ENCODE measurements at regions not wholly inside any gene's neighbourhood (a gene's known extent, or its start where the extent isn't known, plus 50 kb on each side); places are given as distances from the start of the nearest gene placed in this dataset.
"Not testable (repeated sequence)": the region's sequence is repeated elsewhere in the genome, so short reads cannot be mapped to it uniquely, and the experiment has no call there.

- no peak for DNase-seq (ENCODE audit: low spot score)
Observed at GRCh38 chr9:110093871-110094270, 114.1 kb downstream of the C9orf152 start.

- peak; percentile 34 for DNase-seq (ENCODE audit: low spot score)
Observed at GRCh38 chr9:110095161-110095595, 112.8 kb downstream of the C9orf152 start.

GRCh38 chr9:110095776-110096175 lies 112.2 kb downstream of the C9orf152 start:
- DNase-seq (ENCODE audit: low spot score) = no peak

- not testable (repeated sequence) for DNase-seq (ENCODE audit: low spot score)
Observed at GRCh38 chr9:110096674-110097073, 111.3 kb downstream of the C9orf152 start.

- DNase-seq (ENCODE audit: low spot score) = peak; percentile 11
Observed at GRCh38 chr9:110099236-110100095, 108.5 kb downstream of the C9orf152 start.

GRCh38 chr9:110101531-110102161 lies 106.3 kb downstream of the C9orf152 start:
- DNase-seq (ENCODE audit: low spot score) = no peak

- no peak for DNase-seq (ENCODE audit: low spot score)
Observed at GRCh38 chr9:110103257-110103656, 104.7 kb downstream of the C9orf152 start.

- DNase-seq (ENCODE audit: low spot score) = no peak
Observed at GRCh38 chr9:110104261-110104809, 103.6 kb downstream of the C9orf152 start.

GRCh38 chr9:110105107-110105506 lies 102.9 kb downstream of the C9orf152 start:
- DNase-seq (ENCODE audit: low spot score) = no peak

- DNase-seq (ENCODE audit: low spot score) = no peak
Observed at GRCh38 chr9:110106661-110107060, 101.3 kb downstream of the C9orf152 start.

GRCh38 chr9:110109333-110110092 lies 98.4 kb downstream of the C9orf152 start:
- no peak for DNase-seq (ENCODE audit: low spot score)

- no peak for DNase-seq (ENCODE audit: low spot score)
Observed at GRCh38 chr9:110110154-110110553, 97.8 kb downstream of the C9orf152 start.

GRCh38 chr9:110111868-110112267 lies 96.1 kb downstream of the C9orf152 start:
- no peak for DNase-seq (ENCODE audit: low spot score)

- DNase-seq (ENCODE audit: low spot score) = no peak
Observed at GRCh38 chr9:110112792-110113191, 95.2 kb downstream of the C9orf152 start.

GRCh38 chr9:110114086-110114858 lies 93.7 kb downstream of the C9orf152 start:
- no peak for DNase-seq (ENCODE audit: low spot score)

- DNase-seq (ENCODE audit: low spot score) = no peak
Observed at GRCh38 chr9:110114859-110115201, 93.1 kb downstream of the C9orf152 start.

- peak; percentile 32 for DNase-seq (ENCODE audit: low spot score)
Observed at GRCh38 chr9:110115341-110115820, 92.6 kb downstream of the C9orf152 start.

GRCh38 chr9:110115826-110116542 lies 92.0 kb downstream of the C9orf152 start:
- no peak for DNase-seq (ENCODE audit: low spot score)

GRCh38 chr9:110116543-110116885 lies 91.4 kb downstream of the C9orf152 start:
- no peak for DNase-seq (ENCODE audit: low spot score)

GRCh38 chr9:110121170-110121569 lies 86.8 kb downstream of the C9orf152 start:
- DNase-seq (ENCODE audit: low spot score) = no peak
